A549 (cell line): ENCODE measurements at regions not wholly inside any gene's neighbourhood (a gene's known extent, or its start where the extent isn't known, plus 50 kb on each side); places are given as distances from the start of the nearest gene placed in this dataset.

Source experiments
- ATAC-seq, 2 experiments: fragments of 200-7000 bp in 1 of 2; fragments of >200 bp in 1 of 2; cut with Nextera tagmentation in 1 of 2; cut with Tn5 transposase in 1 of 2; 3 replicates each; pipeline versions ENCODE4 v1.8.0 to v1.9.1; 2018 to 2020; ENCODE audit warnings: mild to moderate bottlenecking in 1 of 2, moderate library complexity in 1 of 2
- CTCF ChIA-PET: fragments of 300-600 bp; sonication (Branson Sonifier 250); formaldehyde crosslinking; extraction: SDS; loops from one replicate; lab custom pipeline; 2021; ENCODE audit warnings: antibody characterized with exemption, inconsistent platforms; lab: Yijun Ruan, JAX
- POLR2A ChIA-PET: fragments of 350-600 bp; formaldehyde crosslinking; extraction: SDS; loops from one replicate; lab custom pipeline; 2021; ENCODE audit warnings: antibody characterized with exemption, inconsistent platforms; lab: Yijun Ruan, JAX
- DNase-seq, 2 experiments: peaks; one replicate each; pipeline versions ENCODE4 v3.0.0 to v3.0.0-alpha.2; 2011 to 2016; ENCODE audit warnings: low read depth in 1 of 2, low spot score in 1 of 2
- FAIRE-seq: peaks from 2 replicates; lab custom pipeline; 2011; peaks lifted over from hg19 to GRCh38; lab: Jason Lieb, UNC
- H3K27ac ChIP-seq, 2 experiments: fragments of >200 bp; sonication (Bioruptor Twin); formaldehyde crosslinking; 3 replicates each; pipeline ENCODE4 v1.5.1; 2016 to 2017
- H3K4me1 ChIP-seq: fragments of >200 bp; sonication (Bioruptor Twin); formaldehyde crosslinking; 3 replicates; pipeline ENCODE4 v1.6.1; 2016
- H3K4me2 ChIP-seq: fragments of >200 bp; sonication (Bioruptor Twin); formaldehyde crosslinking; 3 replicates; pipeline ENCODE4 v1.6.1; 2016
- H3K4me3 ChIP-seq: fragments of >200 bp; sonication (Bioruptor Twin); formaldehyde crosslinking; 3 replicates; pipeline ENCODE4 v1.5.1; 2016
- H3K9me3 ChIP-seq: fragments of >200 bp; sonication (Bioruptor Twin); formaldehyde crosslinking; 3 replicates; pipeline ENCODE4 v1.6.1; 2016
- CBX2 ChIP-seq: fragments of 200-600 bp; sonication (generic); IDR thresholded peaks from 2 replicates; pipeline ENCODE4 v1.6.1; 2016; ENCODE audit warnings: low read depth, mild to moderate bottlenecking, borderline replicate concordance
- CEBPB ChIP-seq, 2 experiments: fragments of >200 bp in 1 of 2; sonication (Bioruptor Twin) in 1 of 2; formaldehyde crosslinking in 1 of 2; IDR thresholded peaks; 2 replicates each; pipeline ENCODE4 v1.6.1; 2012 to 2016
- CTCF ChIP-seq: fragments of >200 bp; sonication (Bioruptor Twin); formaldehyde crosslinking; IDR thresholded peaks from 3 replicates; pipeline ENCODE4 v1.5.1; 2016
- EHMT2 ChIP-seq: fragments of 200-600 bp; sonication (generic); IDR thresholded peaks from 2 replicates; pipeline ENCODE4 v1.6.1; 2016; ENCODE audit warnings: antibody characterized with exemption, low read depth, mild to moderate bottlenecking, moderate library complexity
- ESRRA ChIP-seq: fragments of 150-350 bp; IDR thresholded peaks from 2 replicates; pipeline ENCODE4 v1.6.1; 2014; ENCODE audit warnings: mild to moderate bottlenecking, low read length, borderline replicate concordance
- FOXS1 ChIP-seq: fragments of 250-450 bp; sonication (Bioruptor Pico); IDR thresholded peaks from 2 replicates; pipeline ENCODE4 v1.5.0; 2020; ENCODE audit warnings: mild to moderate bottlenecking, moderate library complexity
- HES2 ChIP-seq: fragments of >200 bp; sonication (Bioruptor Twin); formaldehyde crosslinking; IDR thresholded peaks from 2 replicates; pipeline ENCODE4 v1.6.1; 2016
- JUN ChIP-seq, 2 experiments: fragments of >200 bp; sonication (Bioruptor Twin); formaldehyde crosslinking; IDR thresholded peaks; 2 replicates in 1 of 2; 3 replicates in 1 of 2; pipeline ENCODE4 v1.6.1; 2016 to 2017
- MAFK ChIP-seq: fragments of 450-650 bp; IDR thresholded peaks from 2 replicates; pipeline ENCODE4 v1.6.1; 2014; ENCODE audit not compliant: partially characterized antibody
- MAX ChIP-seq: IDR thresholded peaks from 2 replicates; pipeline ENCODE4 v1.6.1; 2012
- MAZ ChIP-seq: fragments of 150-350 bp; IDR thresholded peaks from 2 replicates; pipeline ENCODE4 v1.6.1; 2014; ENCODE audit warnings: antibody characterized with exemption, low read depth, low read length, borderline replicate concordance
- NFE2L2 ChIP-seq: fragments of 150-350 bp; conservative IDR thresholded peaks from 2 replicates; pipeline ENCODE4 v1.6.1; 2014; ENCODE audit warnings: low read length
- NPAS2 ChIP-seq: fragments of 250-450 bp; sonication (Bioruptor Pico); IDR thresholded peaks from 2 replicates; pipeline ENCODE4 v1.8.0; 2022; ENCODE audit warnings: mild to moderate bottlenecking, moderate library complexity, borderline replicate concordance
- NR3C1 ChIP-seq: fragments of >200 bp; sonication (Bioruptor Twin); formaldehyde crosslinking; IDR thresholded peaks from 3 replicates; pipeline ENCODE4 v1.6.1; 2017
- PBX3 ChIP-seq: IDR thresholded peaks from 2 replicates; pipeline ENCODE4 v1.6.1; 2012
- POLR2AphosphoS2 ChIP-seq: conservative IDR thresholded peaks from 2 replicates; pipeline ENCODE4 v1.6.1; 2012; ENCODE audit warnings: low read length, improper control_type of control experiment, inconsistent platforms
- RFX5 ChIP-seq: fragments of 450-650 bp; IDR thresholded peaks from 2 replicates; pipeline ENCODE4 v1.7.1; 2014; ENCODE audit warnings: antibody characterized with exemption, mild to moderate bottlenecking, moderate library complexity
- RNF2 ChIP-seq: fragments of 200-600 bp; sonication (generic); IDR thresholded peaks from 2 replicates; pipeline ENCODE4 v1.6.1; 2016; ENCODE audit warnings: low read depth, mild to moderate bottlenecking, antibody characterized with exemption, moderate library complexity, borderline replicate concordance
- TFCP2L1 ChIP-seq: fragments of 250-450 bp; sonication (Bioruptor Pico); IDR thresholded peaks from 2 replicates; pipeline ENCODE4 v1.5.0; 2021; ENCODE audit warnings: mild to moderate bottlenecking
- ZC3H11A ChIP-seq: fragments of 450-650 bp; IDR thresholded peaks from 2 replicates; pipeline ENCODE4 v1.6.1; 2014; ENCODE audit warnings: antibody characterized with exemption, mild to moderate bottlenecking
- ZFP36 ChIP-seq: fragments of 450-650 bp; IDR thresholded peaks from 2 replicates; pipeline ENCODE4 v1.6.1; 2014; ENCODE audit warnings: borderline replicate concordance; ENCODE audit not compliant: partially characterized antibody
- WGBS: methylation state at CpG from one replicate; pipeline ENCODE4 v1.1.6; 2017; ENCODE audit errors: missing lambda C conversion rate; 5-methylcytosine and 5-hydroxymethylcytosine counted together
- TF ChIP-seq, protein P1 (sequence below): IDR thresholded peaks from 2 replicates; pipeline ENCODE4 v1.6.1; 2012; ENCODE audit warnings: low read depth, borderline replicate concordance
- TF ChIP-seq, protein P2 (sequence below): fragments of 250-450 bp; sonication (Bioruptor Pico); IDR thresholded peaks from 2 replicates; pipeline ENCODE4 v1.5.0; 2020; ENCODE audit warnings: low read depth, mild to moderate bottlenecking, moderate library complexity

- no peak overlapping the region for H3K4me2 ChIP-seq
- FAIRE-seq (no peak), DNase-seq (no peak), ATAC-seq (no peak)
- no peak overlapping the region for H3K4me3 ChIP-seq
- no peaks in the 10 kb centered on the region for H3K9me3 ChIP-seq
- no peak overlapping the region for H3K27ac ChIP-seq
- CTCF ChIA-PET, result interaction anchor here (1.1 kb wide), 1 partner anchor 11 kb away, joined by 4 read pairs; no protein-coding TSS in a partner anchor
- TF ChIP-seq ESRRA (no peak), CBX2 (no peak), NFE2L2 (no peak), HES2 (no peak), MAZ (no peak), ZC3H11A (no peak), RNF2 (no peak), JUN (IDR thresholded peaks at IDR 0.05) (no peak), EHMT2 (no peak), MAFK (no peak), NR3C1 (no peak), CTCF (no peak), POLR2AphosphoS2 (no peak)
- TF ChIP-seq, protein P1, sequence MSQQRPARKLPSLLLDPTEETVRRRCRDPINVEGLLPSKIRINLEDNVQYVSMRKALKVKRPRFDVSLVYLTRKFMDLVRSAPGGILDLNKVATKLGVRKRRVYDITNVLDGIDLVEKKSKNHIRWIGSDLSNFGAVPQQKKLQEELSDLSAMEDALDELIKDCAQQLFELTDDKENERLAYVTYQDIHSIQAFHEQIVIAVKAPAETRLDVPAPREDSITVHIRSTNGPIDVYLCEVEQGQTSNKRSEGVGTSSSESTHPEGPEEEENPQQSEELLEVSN, result no peak
- POLR2A ChIA-PET, result no interaction called here
- 6% methylated on average over 2 of the region's 2 CpGs for WGBS
- no peaks in the 10 kb centered on the region for H3K4me1 ChIP-seq
These were observed 503.9 kb downstream of the INSC start for GRCh38 chr11:15618583-15619032.

DNA sequence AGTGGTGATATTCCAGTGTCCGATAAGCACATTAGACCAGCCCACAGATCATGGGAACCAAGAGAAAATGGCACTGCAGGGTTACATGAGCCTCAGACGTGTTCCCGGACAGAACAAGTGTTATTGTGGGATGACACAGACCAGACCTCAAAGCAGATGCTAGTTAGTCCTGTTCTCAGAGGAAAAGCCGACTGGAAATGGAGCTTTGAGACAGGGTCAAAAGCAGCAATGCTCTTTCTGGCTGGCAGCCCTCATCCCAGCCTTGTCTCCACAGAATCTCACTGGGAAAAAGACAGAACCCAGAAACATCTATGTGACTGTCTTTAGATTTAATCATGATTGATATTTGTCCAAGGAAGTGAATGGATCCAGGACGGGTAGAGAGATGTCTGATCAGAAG is 506.8 kb downstream of the INSC start:
- FAIRE-seq (no peak), ATAC-seq (no peak), DNase-seq (no peak)
- Histone ChIP-seq H3K9me3 (no peaks in the 10 kb centered on the region), H3K4me3 (no peak overlapping the region), H3K27ac (no peak overlapping the region), H3K4me2 (no peak overlapping the region), H3K4me1 (no peaks in the 10 kb centered on the region)
- TF ChIP-seq, protein P2, sequence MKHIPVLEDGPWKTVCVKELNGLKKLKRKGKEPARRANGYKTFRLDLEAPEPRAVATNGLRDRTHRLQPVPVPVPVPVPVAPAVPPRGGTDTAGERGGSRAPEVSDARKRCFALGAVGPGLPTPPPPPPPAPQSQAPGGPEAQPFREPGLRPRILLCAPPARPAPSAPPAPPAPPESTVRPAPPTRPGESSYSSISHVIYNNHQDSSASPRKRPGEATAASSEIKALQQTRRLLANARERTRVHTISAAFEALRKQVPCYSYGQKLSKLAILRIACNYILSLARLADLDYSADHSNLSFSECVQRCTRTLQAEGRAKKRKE, result no peak
- TF ChIP-seq MAFK (no peak), TFCP2L1 (CRISPR knock-in tag) (no peak), PBX3 (no peak), FOXS1 (no peak), ZFP36 (no peak)
- CTCF ChIA-PET, result no interaction called here
- WGBS, result 16% methylated on average over 5 of the region's 5 CpGs
- POLR2A ChIA-PET, result no interaction called here

- H3K4me2 ChIP-seq, result no peak overlapping the region
- 27% methylated on average over 8 of the region's 8 CpGs for WGBS
- no peak for FAIRE-seq
- TF ChIP-seq MAZ (no peak), RFX5 (no peak), CEBPB (IDR thresholded peaks at IDR 0.05) (no peak), POLR2AphosphoS2 (no peak), TFCP2L1 (CRISPR knock-in tag) (no peak), ESRRA (no peak), NPAS2 (CRISPR knock-in tag) (no peak), ZFP36 (no peak), HES2 (no peak), MAX (no peak)
- TF ChIP-seq, all 56 proteins: peak for 0
- no peaks in the 10 kb centered on the region for H3K9me3 ChIP-seq
- no peaks in the 10 kb centered on the region for H3K4me1 ChIP-seq
- ATAC-seq (no peak), DNase-seq (no peak)
- POLR2A ChIA-PET, result no interaction called here
- no peak overlapping the region for H3K27ac ChIP-seq
- no peak overlapping the region for H3K4me3 ChIP-seq
- CTCF ChIA-PET, result interaction anchor here (1.0 kb wide), 1 partner anchor 27 kb away, joined by 3 read pairs; no protein-coding TSS in a partner anchor
These were observed 507.6 kb downstream of the INSC start for GRCh38 chr11:15622231-15622890.
